GM23338 (cell line): ENCODE measurements at regions not wholly inside any gene's neighbourhood (a gene's known extent, or its start where the extent isn't known, plus 50 kb on each side); places are given as distances from the start of the nearest gene placed in this dataset.

Experiments used
- ATAC-seq: fragments of 200-7000 bp; cut with Tn5 transposase; 3 replicates; pipeline ENCODE4 v1.9.1; 2020
- DNase-seq: peaks from one replicate; pipeline ENCODE4 v3.0.0-alpha.2; 2015; ENCODE audit warnings: low spot score
- H2AFZ ChIP-seq: fragments of 200-600 bp; sonication (generic); 2 replicates; pipeline ENCODE4 v1.8.0; 2016; ENCODE audit warnings: antibody characterized with exemption, mild to moderate bottlenecking, moderate library complexity
- H3F3A ChIP-seq: fragments of 200-600 bp; sonication (generic); replicated peaks from 2 replicates; pipeline ENCODE4 v1.8.0; 2017; ENCODE audit warnings: antibody characterized with exemption, mixed run types, low read depth
- H3K27ac ChIP-seq: fragments of 200-600 bp; sonication (generic); 2 replicates; pipeline ENCODE4 v1.6.1; 2016; ENCODE audit warnings: low read depth
- H3K27me3 ChIP-seq: fragments of 200-600 bp; sonication (generic); 2 replicates; pipeline ENCODE4 v1.8.0; 2016; ENCODE audit warnings: mild to moderate bottlenecking, mixed run types, moderate library complexity; ENCODE audit not compliant: insufficient read depth
- H3K36me3 ChIP-seq: fragments of 200-600 bp; sonication (generic); 2 replicates; pipeline ENCODE4 v1.8.0; 2016; ENCODE audit warnings: mild to moderate bottlenecking; ENCODE audit not compliant: insufficient read depth
- H3K4me1 ChIP-seq: fragments of 200-600 bp; sonication (generic); 2 replicates; pipeline ENCODE4 v1.8.0; 2016; ENCODE audit warnings: mild to moderate bottlenecking, moderate library complexity; ENCODE audit not compliant: insufficient read depth
- H3K4me2 ChIP-seq: fragments of 200-600 bp; sonication (generic); 2 replicates; pipeline ENCODE4 v1.7.1; 2017; ENCODE audit warnings: mixed run types
- H3K4me3 ChIP-seq: fragments of 200-600 bp; sonication (generic); 2 replicates; pipeline ENCODE4 v1.6.1; 2016; ENCODE audit warnings: mixed run types
- H3K79me2 ChIP-seq: fragments of 200-600 bp; sonication (generic); replicated peaks from 2 replicates; pipeline ENCODE4 v1.8.0; 2017; ENCODE audit warnings: mild to moderate bottlenecking; ENCODE audit not compliant: insufficient read depth
- H3K9me2 ChIP-seq: fragments of 200-600 bp; sonication (generic); 2 replicates; pipeline ENCODE4 v1.8.0; 2017; ENCODE audit not compliant: insufficient read depth
- H4K20me1 ChIP-seq: fragments of 200-600 bp; sonication (generic); replicated peaks from 2 replicates; pipeline ENCODE4 v1.8.0; 2017; ENCODE audit warnings: mild to moderate bottlenecking; ENCODE audit not compliant: insufficient read depth
- H3K27ac Mint-ChIP-seq: 2 replicates; pipeline ENCODE4 v1.8.0; 2020; ENCODE audit warnings: inconsistent platforms, mild to moderate bottlenecking, moderate library complexity, mixed read lengths
- H3K27me3 Mint-ChIP-seq: 3 replicates; pipeline ENCODE4 v1.8.0; 2022; ENCODE audit warnings: low read depth, mild to moderate bottlenecking, moderate library complexity, mixed read lengths, inconsistent platforms; ENCODE audit not compliant: insufficient read depth, poor library complexity
- H3K36me3 Mint-ChIP-seq: 3 replicates; pipeline ENCODE4 v1.8.0; 2021; ENCODE audit warnings: low read depth, mild to moderate bottlenecking, inconsistent platforms, moderate library complexity, mixed read lengths
- H3K4me1 Mint-ChIP-seq: 3 replicates; pipeline ENCODE4 v1.8.0; 2020; ENCODE audit warnings: mild to moderate bottlenecking, inconsistent platforms, mixed read lengths
- H3K4me3 Mint-ChIP-seq: 3 replicates; pipeline ENCODE4 v1.8.0; 2021; ENCODE audit warnings: moderate library complexity, mild to moderate bottlenecking, inconsistent platforms, mixed read lengths
- H3K9me3 Mint-ChIP-seq: 3 replicates; pipeline ENCODE4 v1.8.0; 2020; ENCODE audit warnings: moderate library complexity, mild to moderate bottlenecking, inconsistent platforms, mixed read lengths
- CREB1 ChIP-seq: fragments of 250-450 bp; sonication (Bioruptor Pico); IDR thresholded peaks from 2 replicates; pipeline ENCODE4 v1.5.0; 2020; ENCODE audit warnings: low read depth, mild to moderate bottlenecking, moderate library complexity
- CTCF ChIP-seq, 2 experiments: fragments of 200-600 bp in 1 of 2; sonication (generic) in 1 of 2; conservative IDR thresholded peaks; 2 replicates each; pipeline versions ENCODE4 v1.5.1 to v1.6.1; 2016 to 2017; ENCODE audit warnings: antibody characterized with exemption in 2 of 2, low read depth in 2 of 2, mild to moderate bottlenecking in 2 of 2, moderate library complexity in 1 of 2
- ETS1 ChIP-seq: IDR thresholded peaks from 2 replicates; pipeline ENCODE4 v1.6.1; 2016; ENCODE audit warnings: antibody characterized with exemption
- EZH2 ChIP-seq: fragments of 200-600 bp; sonication (generic); IDR thresholded peaks from one replicate; pipeline ENCODE4 v1.8.0; 2017; ENCODE audit warnings: antibody characterized with exemption, mild to moderate bottlenecking, low read depth; ENCODE audit not compliant: unreplicated experiment
- EZH2phosphoT487 ChIP-seq: fragments of 200-600 bp; sonication (generic); IDR thresholded peaks from one replicate; pipeline ENCODE4 v1.8.1; 2018; ENCODE audit warnings: antibody characterized with exemption; ENCODE audit not compliant: unreplicated experiment
- JUNB ChIP-seq: IDR thresholded peaks from one replicate; pipeline ENCODE4 v1.6.1; 2016; ENCODE audit warnings: antibody characterized with exemption; ENCODE audit not compliant: unreplicated experiment
- NANOG ChIP-seq: IDR thresholded peaks from 2 replicates; pipeline ENCODE4 v1.6.1; 2016; ENCODE audit warnings: antibody characterized with exemption, borderline replicate concordance
- POLR2AphosphoS5 ChIP-seq: IDR thresholded peaks from 2 replicates; pipeline ENCODE4 v1.6.1; 2016; ENCODE audit warnings: antibody characterized with exemption, low read depth
- REST ChIP-seq: IDR thresholded peaks from one replicate; pipeline ENCODE4 v1.6.1; 2018; ENCODE audit warnings: antibody characterized with exemption; ENCODE audit not compliant: unreplicated experiment
- STAT1 ChIP-seq: IDR thresholded peaks from one replicate; pipeline ENCODE4 v1.6.1; 2016; ENCODE audit warnings: antibody characterized with exemption; ENCODE audit not compliant: unreplicated experiment
- ZNF114 ChIP-seq: fragments of 250-450 bp; sonication (Bioruptor Pico); IDR thresholded peaks from 2 replicates; pipeline ENCODE4 v1.5.0; 2020; ENCODE audit warnings: mild to moderate bottlenecking, moderate library complexity
- ZNF331 ChIP-seq: fragments of 250-450 bp; sonication (Bioruptor Pico); IDR thresholded peaks from 2 replicates; pipeline ENCODE4 v1.5.0; 2020; ENCODE audit warnings: low read depth, mild to moderate bottlenecking, moderate library complexity
- ZNF462 ChIP-seq: fragments of 250-450 bp; sonication (Bioruptor Pico); IDR thresholded peaks from 2 replicates; pipeline ENCODE4 v1.5.0; 2020; ENCODE audit warnings: mild to moderate bottlenecking, moderate library complexity

- Histone ChIP-seq H3K79me2 (no peaks in the 10 kb centered on the region), H3K4me2 (no peak overlapping the region), H4K20me1 (0 out of 2 replicates have a peak, but pooled peaks cover 2% of the 10 kb centered on the region), H3K4me1 (no peaks in the 10 kb centered on the region), H3K36me3 (no peaks in the 10 kb centered on the region), H3K4me3 (no peak overlapping the region), H3K27ac (no peak overlapping the region), H3F3A (no peaks in the 10 kb centered on the region), H3K9me2 (peaks cover 10% of the 10 kb centered on the region), H2AFZ (no peak overlapping the region), H3K27me3 (no peaks in the 10 kb centered on the region)
- H3K27me3 Mint-ChIP-seq: peaks cover 2% of the 10 kb centered on the region
- H3K4me3 Mint-ChIP-seq: no peak overlapping the region
- H3K9me3 Mint-ChIP-seq: no peaks in the 10 kb centered on the region
- no peak for DNase-seq
- H3K36me3 Mint-ChIP-seq: no peaks in the 10 kb centered on the region
- TF ChIP-seq EZH2phosphoT487 (no peak), STAT1 (no peak), ZNF114 (CRISPR knock-in tag) (no peak), CTCF (conservative IDR thresholded peaks at IDR 0.05; ENCODE audit: low read depth in 2 of 2) (no peak), NANOG (no peak), ZNF462 (CRISPR knock-in tag) (no peak), ZNF331 (CRISPR knock-in tag) (no peak), CREB1 (no peak), JUNB (no peak), EZH2 (no peak), ETS1 (no peak), POLR2AphosphoS5 (no peak), REST (no peak)
- no peak overlapping the region for H3K27ac Mint-ChIP-seq
- H3K4me1 Mint-ChIP-seq: peaks cover 3% of the 10 kb centered on the region; the same call in 2 of the 3 replicates
- no peak for ATAC-seq
Observed at GRCh38 chr10:62887642-62888041, 71.5 kb upstream of the EGR2 start.
